LNCaP clone FGC (cell line): ENCODE measurements at regions not wholly inside any gene's neighbourhood (a gene's known extent, or its start where the extent isn't known, plus 50 kb on each side); places are given as distances from the start of the nearest gene placed in this dataset.

Experiments used
- DNase-seq: peaks from one replicate; pipeline ENCODE4 v3.0.0-alpha.2; 2011; ENCODE audit warnings: low read depth
- H3K4me3 ChIP-seq: 2 replicates; pipeline ENCODE4 v1.5.1; 2011; ENCODE audit warnings: mild to moderate bottlenecking, low read depth, low read length, control low read depth
- CTCF ChIP-seq: IDR thresholded peaks from 2 replicates; pipeline ENCODE4 v1.5.1; 2012; ENCODE audit warnings: mild to moderate bottlenecking; ENCODE audit not compliant: control insufficient read depth, insufficient read depth; ENCODE audit errors: extremely low read depth

- DNase-seq = no peak
- TF ChIP-seq CTCF = no peak
- no peak overlapping the region for H3K4me3 ChIP-seq
Observed at GRCh38 chr13:67855741-67856238, 625.7 kb upstream of the PCDH9 start.

- no peak overlapping the region for H3K4me3 ChIP-seq
- no peak for TF ChIP-seq CTCF
- DNase-seq = no peak
Observed at GRCh38 chr13:67854990-67855389, 624.9 kb upstream of the PCDH9 start.

- no peak overlapping the region for H3K4me3 ChIP-seq
- no peak for DNase-seq
- no peak for TF ChIP-seq CTCF
Observed at GRCh38 chr13:67844574-67844973, 614.4 kb upstream of the PCDH9 start.

- DNase-seq = no peak
- TF ChIP-seq CTCF = peak; percentile 18; the same call in 1 of the 2 replicates
Observed at GRCh38 chr13:67841071-67841470, 610.9 kb upstream of the PCDH9 start.

GRCh38 chr13:67833564-67833963 is 603.4 kb upstream of the PCDH9 start:
- no peak for DNase-seq
- no peak overlapping the region for H3K4me3 ChIP-seq
- TF ChIP-seq CTCF = no peak

More at GRCh38 chr13:67841071-67841470, 610.9 kb upstream of the PCDH9 start:
- no peak overlapping the region for H3K4me3 ChIP-seq

- DNase-seq = no peak
- no peak overlapping the region for H3K4me3 ChIP-seq
- no peak for TF ChIP-seq CTCF
Observed at GRCh38 chr13:67829641-67830040, 599.5 kb upstream of the PCDH9 start.

- DNase-seq = no peak
- no peak for TF ChIP-seq CTCF
- no peak overlapping the region for H3K4me3 ChIP-seq
Observed at GRCh38 chr13:67827992-67828391, 597.9 kb upstream of the PCDH9 start.
